Prostate gland (tissue), 2 donors: ENCODE measurements at regions not wholly inside any gene's neighbourhood (a gene's known extent, or its start where the extent isn't known, plus 50 kb on each side); places are given as distances from the start of the nearest gene placed in this dataset.
"Not testable (repeated sequence)": the region's sequence is repeated elsewhere in the genome, so short reads cannot be mapped to it uniquely, and the experiment has no call there.

Experiments used
- DNase-seq: peaks from one replicate; pipeline ENCODE4 v3.0.0-alpha.2; 2019; ENCODE audit warnings: low spot score
- H3K27ac ChIP-seq, 2 donors: fragments of 200-600 bp; sonication (generic); 2 replicates each; pipeline ENCODE4 v1.5.1; 2017 to 2019
- H3K27me3 ChIP-seq: fragments of 200-600 bp; sonication (generic); replicated peaks from 2 replicates; pipeline ENCODE4 v1.5.1; 2019; ENCODE audit not compliant: insufficient read depth
- H3K36me3 ChIP-seq, 2 donors: fragments of 200-600 bp; sonication (generic); 1 replicate in 1 of 2; 2 replicates in 1 of 2; pipeline versions ENCODE4 v1.5.1 to v1.8.1; 2017 to 2019
- H3K4me1 ChIP-seq: fragments of 200-600 bp; sonication (generic); replicated peaks from 2 replicates; pipeline ENCODE4 v1.5.1; 2019
- H3K4me3 ChIP-seq, 2 donors: fragments of 200-600 bp; sonication (generic); 2 replicates each; pipeline ENCODE4 v1.5.1; 2017 to 2019
- H3K9me3 ChIP-seq: fragments of 200-600 bp; sonication (generic); 2 replicates; pipeline ENCODE4 v1.5.1; 2017
- POLR2A ChIP-seq: fragments of 450-650 bp; IDR thresholded peaks from one replicate; pipeline ENCODE4 v1.6.1; 2016; ENCODE audit warnings: antibody characterized with exemption, mild to moderate bottlenecking
- POLR2AphosphoS5 ChIP-seq: sonication (generic); formaldehyde crosslinking; IDR thresholded peaks from one replicate; pipeline ENCODE4 v1.6.1; 2017; ENCODE audit warnings: antibody characterized with exemption
- WGBS: methylation state at CpG from one replicate; pipeline ENCODE4 v1.1.5; 2018; 5-methylcytosine and 5-hydroxymethylcytosine counted together
- intact Hi-C: fragments of 100-400 bp; cut with DNase I; formaldehyde crosslinking; loops from one replicate; pipeline ENCODE4 v1.14.2; 2022
- TF ChIP-seq, protein P1 (sequence below), 4 experiments: fragments of 200-600 bp in 2 of 4; fragments of 450-650 bp in 2 of 4; sonication (generic) in 2 of 4; IDR thresholded peaks; 1 replicate in 3 of 4; 2 replicates in 1 of 4; pipeline ENCODE4 v1.5.1; 2016 to 2019; ENCODE audit warnings: antibody characterized with exemption in 4 of 4, mild to moderate bottlenecking in 2 of 4, moderate library complexity in 2 of 4

DNA sequence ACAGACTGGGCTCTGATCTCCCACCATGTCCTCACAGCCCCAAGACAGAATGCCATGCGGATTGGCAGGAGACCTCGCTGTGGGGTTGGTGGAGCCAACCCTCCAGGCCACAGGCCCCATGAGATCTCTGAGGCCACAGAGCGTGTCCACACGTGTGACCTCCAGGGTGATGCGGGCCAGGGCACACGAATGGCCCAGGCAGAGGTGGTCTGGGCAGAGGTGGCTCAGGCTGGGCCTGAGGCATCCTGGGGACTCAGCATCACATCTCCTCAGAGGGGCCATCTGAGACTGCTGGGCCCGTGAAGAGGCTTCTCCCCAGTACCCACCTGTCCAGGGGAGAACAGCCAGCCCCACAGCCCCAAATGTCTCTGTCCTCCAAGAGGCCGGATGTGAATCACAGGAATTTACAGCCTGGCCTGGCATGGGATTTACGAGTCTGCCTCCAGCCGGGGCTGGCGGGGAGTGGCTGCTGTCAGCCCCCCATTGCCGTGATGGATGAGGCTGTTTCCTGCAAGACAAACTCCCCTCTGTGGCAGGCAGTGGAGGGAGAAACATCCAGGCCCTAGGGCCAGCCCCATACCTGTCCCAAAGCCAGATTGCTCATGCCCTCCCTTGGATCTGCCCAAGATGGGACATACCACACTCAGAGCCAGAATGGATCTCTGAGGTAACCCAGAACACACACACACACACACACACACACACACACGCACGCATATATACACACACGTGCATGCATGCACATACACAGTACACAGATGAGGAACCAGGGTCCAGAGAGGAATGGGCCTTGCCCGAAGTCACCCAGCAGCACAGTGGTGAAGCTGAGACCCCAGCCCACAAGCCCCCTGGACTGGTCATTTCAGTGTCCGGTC, 208.3 kb downstream of the TBC1D2B start:
- Histone ChIP-seq H3K27me3 (no peaks in the 10 kb centered on the region), H3K36me3 (no peaks in the 10 kb centered on the region), H3K4me3 (no peak overlapping the region), H3K27ac (no peak overlapping the region), H3K9me3 (no peaks in the 10 kb centered on the region), H3K4me1 (no peaks in the 10 kb centered on the region)
- 59% methylated on average over 16 of the region's 17 CpGs for WGBS
- TF ChIP-seq, protein P1, sequence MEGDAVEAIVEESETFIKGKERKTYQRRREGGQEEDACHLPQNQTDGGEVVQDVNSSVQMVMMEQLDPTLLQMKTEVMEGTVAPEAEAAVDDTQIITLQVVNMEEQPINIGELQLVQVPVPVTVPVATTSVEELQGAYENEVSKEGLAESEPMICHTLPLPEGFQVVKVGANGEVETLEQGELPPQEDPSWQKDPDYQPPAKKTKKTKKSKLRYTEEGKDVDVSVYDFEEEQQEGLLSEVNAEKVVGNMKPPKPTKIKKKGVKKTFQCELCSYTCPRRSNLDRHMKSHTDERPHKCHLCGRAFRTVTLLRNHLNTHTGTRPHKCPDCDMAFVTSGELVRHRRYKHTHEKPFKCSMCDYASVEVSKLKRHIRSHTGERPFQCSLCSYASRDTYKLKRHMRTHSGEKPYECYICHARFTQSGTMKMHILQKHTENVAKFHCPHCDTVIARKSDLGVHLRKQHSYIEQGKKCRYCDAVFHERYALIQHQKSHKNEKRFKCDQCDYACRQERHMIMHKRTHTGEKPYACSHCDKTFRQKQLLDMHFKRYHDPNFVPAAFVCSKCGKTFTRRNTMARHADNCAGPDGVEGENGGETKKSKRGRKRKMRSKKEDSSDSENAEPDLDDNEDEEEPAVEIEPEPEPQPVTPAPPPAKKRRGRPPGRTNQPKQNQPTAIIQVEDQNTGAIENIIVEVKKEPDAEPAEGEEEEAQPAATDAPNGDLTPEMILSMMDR (IDR thresholded peaks at IDR 0.05), result no peak
- TF ChIP-seq POLR2A, result no peak
- no peak for TF ChIP-seq POLR2AphosphoS5
- intact Hi-C loops, result no loop called here
- DNase-seq, result no peak

DNA sequence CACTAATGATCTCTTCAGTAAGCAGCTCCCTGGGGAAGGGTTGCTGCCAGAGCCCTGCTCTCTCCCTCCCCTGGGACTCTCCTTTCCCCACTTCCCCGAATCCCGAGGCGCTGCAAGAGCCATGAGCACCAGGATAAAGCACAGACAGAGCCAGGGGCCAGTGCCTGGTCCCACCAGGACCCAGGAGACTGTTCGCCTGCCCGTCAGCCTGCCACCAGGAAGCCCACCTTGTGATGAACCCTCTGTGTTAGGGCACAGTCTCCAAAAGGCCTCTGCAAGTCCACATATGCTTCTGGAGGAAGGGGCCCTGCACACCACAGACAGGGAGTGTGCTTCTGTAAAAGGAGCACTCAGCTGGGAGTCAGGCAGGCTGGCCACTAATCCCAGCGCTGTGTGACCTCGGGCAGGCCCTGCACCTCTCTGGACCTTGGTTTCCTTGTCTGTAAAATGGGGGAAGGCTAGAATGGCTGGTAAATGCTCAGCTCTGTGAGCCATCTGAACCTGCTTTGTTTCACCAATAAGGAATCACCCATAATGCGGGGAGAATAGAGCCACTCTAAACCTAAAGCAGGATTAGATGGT, 209.4 kb downstream of the TBC1D2B start:
- H3K4me1 ChIP-seq, H3K4me3 ChIP-seq, H3K9me3 ChIP-seq, H3K27me3 ChIP-seq, DNase-seq, H3K36me3 ChIP-seq, H3K27ac ChIP-seq, intact Hi-C loops: not testable (repeated sequence)
- 96% methylated on average over 8 of the region's 8 CpGs for WGBS

DNA sequence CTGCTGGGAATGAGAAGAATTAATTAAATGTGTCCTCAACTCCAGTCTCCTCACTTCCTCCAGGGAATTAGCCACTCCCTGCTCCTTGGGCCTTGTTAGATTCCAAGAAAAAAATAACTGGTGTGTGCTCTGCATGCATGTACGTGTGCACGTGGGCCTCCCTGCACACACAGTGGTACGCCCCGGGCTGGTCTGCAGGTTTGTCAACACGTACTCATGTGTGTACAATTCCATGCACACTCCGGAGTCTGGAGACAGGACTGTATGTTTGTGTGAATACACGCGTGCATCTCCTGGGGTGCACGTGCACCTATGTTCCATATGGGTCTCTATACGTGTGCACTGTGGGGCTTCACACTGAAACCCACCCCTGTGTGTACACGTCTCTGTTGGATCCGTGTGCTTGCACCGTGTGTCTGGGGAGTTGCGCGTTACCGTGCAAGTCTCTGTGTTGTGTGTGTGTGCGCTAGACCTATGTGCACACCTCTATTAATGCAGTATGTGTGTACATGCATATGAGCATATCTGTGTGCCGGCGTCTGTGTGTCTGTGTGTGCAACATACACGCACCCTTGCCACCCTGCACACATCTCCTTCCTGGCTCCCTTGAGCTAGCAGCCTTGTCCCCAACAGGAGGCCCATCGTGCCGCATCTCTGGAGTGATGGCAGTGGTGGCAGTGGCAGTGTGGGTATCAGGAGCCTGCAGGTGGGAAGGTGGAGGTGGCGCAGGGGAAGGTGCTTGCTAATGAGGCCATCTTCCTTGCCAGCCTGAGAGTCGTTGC, 210.1 kb downstream of the TBC1D2B start:
- Histone ChIP-seq H3K9me3 (no peaks in the 10 kb centered on the region), H3K27me3 (no peaks in the 10 kb centered on the region), H3K4me3 (no peak overlapping the region), H3K27ac (no peak overlapping the region), H3K4me1 (no peaks in the 10 kb centered on the region), H3K36me3 (no peaks in the 10 kb centered on the region)
- WGBS, result 90% methylated on average over 24 of the region's 24 CpGs
- TF ChIP-seq POLR2AphosphoS5 (no peak), POLR2A (no peak)
- TF ChIP-seq, protein P1 (IDR thresholded peaks at IDR 0.05), result no peak
- DNase-seq, result no peak
- intact Hi-C loops, result no loop called here

DNA sequence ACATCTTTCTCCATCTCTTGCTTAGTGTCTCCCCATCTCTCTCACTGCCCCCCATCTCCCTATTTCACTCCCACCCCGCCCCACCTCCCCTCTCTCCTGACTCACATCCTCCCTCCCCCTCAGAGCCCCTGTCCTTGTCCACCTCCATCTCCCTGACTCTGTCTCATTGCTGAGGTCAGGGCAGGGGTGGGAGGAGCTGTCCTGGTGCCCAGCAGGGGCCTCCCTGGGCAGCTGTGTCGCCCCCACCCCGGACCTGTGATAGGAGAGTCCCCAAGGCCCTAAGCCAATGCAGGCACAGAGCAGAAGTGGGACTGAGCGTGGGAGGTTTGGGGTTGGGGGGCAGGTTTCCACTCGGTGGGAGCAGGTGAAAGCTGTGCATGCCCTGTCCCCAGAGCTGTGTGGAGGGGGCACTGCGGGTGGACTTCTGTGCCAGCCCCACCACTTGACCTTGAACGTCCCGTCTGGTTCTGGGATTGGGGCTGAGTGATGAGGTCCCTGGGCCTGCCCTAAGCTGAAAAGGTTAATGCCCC, 210.8 kb downstream of the TBC1D2B start:
- intact Hi-C loops, result no loop called here
- WGBS, result 80% methylated on average over 8 of the region's 8 CpGs
- Histone ChIP-seq H3K36me3 (no peaks in the 10 kb centered on the region), H3K4me1 (no peaks in the 10 kb centered on the region), H3K27me3 (no peaks in the 10 kb centered on the region), H3K9me3 (no peaks in the 10 kb centered on the region), H3K27ac (no peak overlapping the region), H3K4me3 (no peak overlapping the region)
- no peak for TF ChIP-seq POLR2AphosphoS5
- TF ChIP-seq, protein P1 (IDR thresholded peaks at IDR 0.05), result no peak
- no peak for DNase-seq

DNA sequence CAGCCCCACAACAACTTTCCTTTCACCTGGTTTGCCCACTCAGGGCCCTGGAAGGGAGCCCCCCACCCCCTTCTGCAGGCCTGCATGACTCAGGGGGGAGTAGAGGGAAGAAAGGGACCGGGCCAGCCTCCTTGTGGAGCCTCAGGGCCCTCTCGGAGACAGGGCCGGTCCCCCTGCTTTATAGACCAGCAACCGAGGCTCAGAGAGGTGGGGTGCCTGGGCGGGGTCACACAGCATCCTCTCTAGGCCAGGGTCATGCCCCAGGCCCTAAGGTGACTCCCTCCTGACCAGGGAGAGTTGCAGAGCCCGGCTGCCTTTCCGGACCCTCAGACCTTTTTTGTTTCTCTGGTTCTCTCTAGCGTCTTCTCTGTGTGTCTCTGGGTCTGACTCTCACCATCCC, 211.3 kb downstream of the TBC1D2B start:
- TF ChIP-seq POLR2A, result no peak
- TF ChIP-seq, protein P1 (IDR thresholded peaks at IDR 0.05), result no peak
- no peak for TF ChIP-seq POLR2AphosphoS5
- Histone ChIP-seq H3K27me3 (no peaks in the 10 kb centered on the region), H3K9me3 (no peaks in the 10 kb centered on the region), H3K27ac (no peak overlapping the region), H3K4me3 (no peak overlapping the region), H3K36me3 (no peaks in the 10 kb centered on the region), H3K4me1 (no peaks in the 10 kb centered on the region)
- intact Hi-C loops, result no loop called here
- DNase-seq, result no peak
- WGBS, result 91% methylated on average over 8 of the region's 8 CpGs
